HepG2 (cell line): ENCODE measurements at regions not wholly inside any gene's neighbourhood (a gene's known extent, or its start where the extent isn't known, plus 50 kb on each side); places are given as distances from the start of the nearest gene placed in this dataset.

Experiments used
- ATAC-seq: fragments of 200-7000 bp; cut with Tn5 transposase; 3 replicates; pipeline ENCODE4 v1.9.1; 2020; ENCODE audit warnings: mild to moderate bottlenecking, moderate library complexity
- BruUV-seq: library from RNA; stranded (reverse); fragments of 400-500 nt; replicated peaks from 2 replicates; lab custom pipeline; 2021; lab: Mats Ljungman, UMichigan
- CTCF ChIA-PET: fragments of 300-600 bp; formaldehyde crosslinking; extraction: SDS; loops from one replicate; lab custom pipeline; 2021; ENCODE audit warnings: low total read pairs, inconsistent platforms, low intra/inter-chr PET ratio; lab: Yijun Ruan, JAX
- POLR2A ChIA-PET: fragments of 350-600 bp; sonication (Branson Sonifier 250); formaldehyde crosslinking; loops from one replicate; lab custom pipeline; 2020; ENCODE audit warnings: antibody characterized with exemption, inconsistent platforms; lab: Yijun Ruan, JAX
- DNase-seq: peaks from one replicate; pipeline ENCODE4 v3.0.0-alpha.2; 2015; ENCODE audit warnings: low spot score
- FAIRE-seq: peaks from 3 replicates; lab custom pipeline; 2011; peaks lifted over from hg19 to GRCh38; lab: Jason Lieb, UNC
- H2AFZ ChIP-seq: one replicate; pipeline ENCODE4 v1.6.1; 2011; ENCODE audit warnings: low read length, inconsistent platforms
- H3K27ac ChIP-seq: fragments of 300-600 bp; 3 replicates; pipeline ENCODE4 v1.8.0; 2011; ENCODE audit warnings: mixed run types, mild to moderate bottlenecking, mixed read lengths, low read length, inconsistent platforms; ENCODE audit not compliant: insufficient read depth; ENCODE audit errors: extremely low read length
- H3K27me3 ChIP-seq, 2 experiments: fragments of 200-600 bp in 1 of 2; 2 replicates in 1 of 2; 3 replicates in 1 of 2; pipeline versions ENCODE4 v1.6.0 to v1.8.0; 2011; ENCODE audit warnings: low read length in 2 of 2, mild to moderate bottlenecking in 2 of 2, moderate library complexity in 2 of 2, inconsistent platforms in 1 of 2; ENCODE audit not compliant: insufficient read depth in 2 of 2, control insufficient read depth in 1 of 2
- H3K36me3 ChIP-seq, 2 experiments: fragments of 200-600 bp in 1 of 2; replicated peaks in 1 of 2; 2 replicates in 1 of 2; 3 replicates in 1 of 2; pipeline versions ENCODE4 v1.5.1 to v1.8.0; 2011; ENCODE audit warnings: low read length in 2 of 2, inconsistent platforms in 1 of 2; ENCODE audit not compliant: insufficient read depth in 2 of 2, control insufficient read depth in 1 of 2
- H3K4me1 ChIP-seq: 2 replicates; pipeline ENCODE4 v1.5.1; 2012; ENCODE audit warnings: low read length, inconsistent platforms; ENCODE audit not compliant: insufficient read depth
- H3K4me2 ChIP-seq: 2 replicates; pipeline ENCODE4 v1.6.0; 2011; ENCODE audit warnings: low read depth, low read length, inconsistent platforms
- H3K4me3 ChIP-seq, 3 experiments: fragments of 200-600 bp in 1 of 3; sonication (generic), shearing (Covaris generic) in 1 of 3; replicated peaks in 1 of 3; 2 replicates each; pipeline ENCODE4 v1.5.1; 2011 to 2016; ENCODE audit warnings: low read length in 3 of 3, inconsistent platforms in 2 of 3, low read depth in 2 of 3, mild to moderate bottlenecking in 2 of 3, control low read depth in 1 of 3, mixed read lengths in 1 of 3; ENCODE audit not compliant: insufficient read depth in 1 of 3
- H3K79me2 ChIP-seq: one replicate; pipeline ENCODE4 v1.6.1; 2011; ENCODE audit warnings: low read length, inconsistent platforms; ENCODE audit not compliant: insufficient read depth
- H3K9ac ChIP-seq: 2 replicates; pipeline ENCODE4 v1.6.0; 2011; ENCODE audit warnings: mild to moderate bottlenecking, low read depth, low read length, inconsistent platforms; ENCODE audit not compliant: insufficient read depth
- H3K9me3 ChIP-seq: 2 replicates; pipeline ENCODE4 v1.5.1; 2012; ENCODE audit warnings: mild to moderate bottlenecking, low read length
- H4K20me1 ChIP-seq: 2 replicates; pipeline ENCODE4 v1.6.0; 2011; ENCODE audit warnings: inconsistent platforms, mild to moderate bottlenecking, low read length, moderate library complexity; ENCODE audit not compliant: insufficient read depth
- BRCA1 ChIP-seq: sonication (generic); formaldehyde crosslinking; IDR thresholded peaks from 2 replicates; pipeline ENCODE4 v1.4.0; 2020; ENCODE audit warnings: missing genetic modification reagents
- ESRRA ChIP-seq: sonication (generic); formaldehyde crosslinking; IDR thresholded peaks from 2 replicates; pipeline ENCODE4 v1.5.1; 2020; ENCODE audit warnings: mild to moderate bottlenecking, low read depth, missing genetic modification reagents
- FOXP1 ChIP-seq, 2 experiments: fragments of 450-650 bp in 1 of 2; IDR thresholded peaks; 2 replicates each; pipeline ENCODE4 v1.6.1; 2017 to 2018; ENCODE audit warnings: antibody characterized with exemption in 1 of 2
- GATAD1 ChIP-seq: IDR thresholded peaks from 2 replicates; pipeline ENCODE4 v1.6.1; 2016; ENCODE audit warnings: missing genetic modification reagents, missing compliant biosample characterization
- MEIS1 ChIP-seq: sonication (generic); formaldehyde crosslinking; IDR thresholded peaks from 2 replicates; pipeline ENCODE4 v1.9.0; 2021; ENCODE audit warnings: mild to moderate bottlenecking, missing genetic modification reagents, moderate library complexity, borderline replicate concordance
- NBN ChIP-seq: fragments of 450-650 bp; conservative IDR thresholded peaks from 2 replicates; pipeline ENCODE4 v1.6.1; 2017
- NFKBIZ ChIP-seq: IDR thresholded peaks from 2 replicates; pipeline ENCODE4 v1.6.1; 2018; ENCODE audit warnings: missing genetic modification reagents, missing compliant biosample characterization
- POGK ChIP-seq: sonication (generic); formaldehyde crosslinking; conservative IDR thresholded peaks from 2 replicates; pipeline ENCODE4 v1.8.0; 2022; ENCODE audit warnings: mild to moderate bottlenecking, moderate library complexity, missing genetic modification reagents
- PRPF4 ChIP-seq: fragments of 200-400 bp; formaldehyde crosslinking; IDR thresholded peaks from 2 replicates; pipeline ENCODE4 v1.6.1; 2016; ENCODE audit warnings: low read length, low read depth; ENCODE audit not compliant: poor library complexity, severe bottlenecking
- SCMH1 ChIP-seq: sonication (generic); formaldehyde crosslinking; IDR thresholded peaks from 2 replicates; pipeline ENCODE4 v1.9.0; 2021; ENCODE audit warnings: missing genetic modification reagents, mild to moderate bottlenecking, borderline replicate concordance
- TBX3 ChIP-seq: fragments of 450-650 bp; IDR thresholded peaks from 2 replicates; pipeline ENCODE4 v1.6.1; 2017; ENCODE audit warnings: antibody characterized with exemption, mild to moderate bottlenecking, inconsistent platforms, borderline replicate concordance
- TP53 ChIP-seq: sonication (generic); formaldehyde crosslinking; conservative IDR thresholded peaks from 2 replicates; pipeline ENCODE4 v1.4.0; 2020; ENCODE audit warnings: missing genetic modification reagents
- ZNF160 ChIP-seq: sonication (generic); formaldehyde crosslinking; IDR thresholded peaks from 2 replicates; pipeline ENCODE4 v1.8.0; 2022; ENCODE audit warnings: mild to moderate bottlenecking, inconsistent platforms, missing genetic modification reagents
- ZNF441 ChIP-seq: sonication (generic); formaldehyde crosslinking; IDR thresholded peaks from 2 replicates; pipeline ENCODE4 v1.7.0; 2021; ENCODE audit warnings: missing genetic modification reagents, borderline replicate concordance
- ZNF775 ChIP-seq: sonication (generic); formaldehyde crosslinking; IDR thresholded peaks from 2 replicates; pipeline ENCODE4 v1.4.0; 2020; ENCODE audit warnings: missing genetic modification reagents, mild to moderate bottlenecking, moderate library complexity, borderline replicate concordance
- ZSCAN31 ChIP-seq: sonication (generic); formaldehyde crosslinking; IDR thresholded peaks from 2 replicates; pipeline ENCODE4 v1.5.0; 2020; ENCODE audit warnings: low read depth, mild to moderate bottlenecking, missing genetic modification reagents
- ZUFSP ChIP-seq: sonication (generic); formaldehyde crosslinking; IDR thresholded peaks from 2 replicates; pipeline ENCODE4 v1.9.0; 2021; ENCODE audit warnings: missing genetic modification reagents, mild to moderate bottlenecking, borderline replicate concordance
- WGBS: methylation state at CpG from one replicate; pipeline ENCODE4 v1.1.6; 2017; ENCODE audit warnings: low lambda C conversion rate; 5-methylcytosine and 5-hydroxymethylcytosine counted together
- in situ Hi-C: cut with HindIII; loops from 2 replicates; pipeline ENCODE4 v1.10.0; 2017; ENCODE audit warnings: low pct_unique_long_range_greater_than_20kb; ENCODE audit not compliant: extremely low pct_ligation_motif_present
- intact Hi-C: fragments of 100-400 bp; cut with micrococcal nuclease; formaldehyde crosslinking; loops from one replicate; pipeline ENCODE4 v1.10.0; 2022; ENCODE audit not compliant: unreplicated experiment

DNA sequence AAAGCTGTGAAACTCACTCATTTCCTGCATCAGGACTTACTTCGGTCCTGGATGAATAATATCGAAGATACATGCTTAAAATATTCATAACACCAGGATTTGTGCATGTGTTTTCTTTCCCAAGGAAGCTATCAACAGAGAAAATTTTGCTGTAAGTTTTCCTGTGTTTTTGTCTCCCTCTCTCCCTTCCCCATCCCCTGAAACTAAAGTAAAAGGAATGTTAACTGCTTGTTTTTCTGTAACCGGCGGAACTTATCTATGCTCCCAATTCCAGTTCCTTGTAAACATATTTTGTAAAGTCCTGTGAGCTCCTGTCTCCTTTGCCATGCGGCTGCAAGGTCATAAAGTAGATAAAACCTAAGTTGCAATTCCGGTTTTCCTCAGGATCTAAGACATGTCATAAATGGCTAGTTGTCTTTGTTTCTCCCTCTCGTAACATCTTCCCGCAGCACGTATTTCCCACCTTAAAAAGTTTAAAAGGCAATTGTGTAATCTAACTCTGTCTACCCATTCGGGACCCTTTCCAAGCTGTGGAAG is 79.0 kb upstream of the POM121L12 start:
- BruUV-seq = no TSS peak
- H3K4me2 ChIP-seq = no peak overlapping the region
- no peaks in the 10 kb centered on the region for H3K36me3 ChIP-seq
- no peak for DNase-seq
- H3K4me3 ChIP-seq = no peak overlapping the region
- no peaks in the 10 kb centered on the region for H3K79me2 ChIP-seq
- ATAC-seq = no peak
- no peak overlapping the region for H2AFZ ChIP-seq
- no peaks in the 10 kb centered on the region for H3K4me1 ChIP-seq
- FAIRE-seq = no peak
- H3K9ac ChIP-seq = no peak overlapping the region
- H3K27ac ChIP-seq = no peak overlapping the region
- CTCF ChIA-PET = no interaction called here
- WGBS = 9% methylated on average over 10 of the region's 10 CpGs
- H3K9me3 ChIP-seq = peaks cover 51% of the 10 kb centered on the region
- intact Hi-C loops = no loop called here
- TF ChIP-seq GATAD1 (CRISPR knock-in tag) = no peak
- no peak for TF ChIP-seq SCMH1
- TF ChIP-seq TBX3 = no peak
- TF ChIP-seq, all 625 proteins: peak for 0
- Histone ChIP-seq H4K20me1 (no peaks in the 10 kb centered on the region), H3K27me3 (no peaks in the 10 kb centered on the region)
- in situ Hi-C loops = no loop called here
- POLR2A ChIA-PET = no interaction called here

GRCh38 chr7:52955522-52955921 is 79.9 kb upstream of the POM121L12 start:
- Histone ChIP-seq H3K79me2 (no peaks in the 10 kb centered on the region), H3K36me3 (no peaks in the 10 kb centered on the region), H3K27me3 (no peaks in the 10 kb centered on the region), H4K20me1 (no peaks in the 10 kb centered on the region), H3K9ac (no peak overlapping the region), H3K27ac (no peak overlapping the region), H3K9me3 (peaks cover 52% of the 10 kb centered on the region), H3K4me2 (no peak overlapping the region), H3K4me1 (no peaks in the 10 kb centered on the region), H2AFZ (no peak overlapping the region), H3K4me3 (no peak overlapping the region)
- POLR2A ChIA-PET = no interaction called here
- intact Hi-C loops = no loop called here
- TF ChIP-seq TP53 (no peak), ZSCAN31 (no peak), PRPF4 (no peak), ZNF775 (CRISPR knock-in tag) (no peak), FOXP1 (IDR thresholded peaks at IDR 0.05) (no peak), FOXP1 (CRISPR knock-in tag; IDR thresholded peaks at IDR 0.05) (no peak), BRCA1 (CRISPR knock-in tag) (no peak), ZUFSP (no peak), ZNF441 (no peak), MEIS1 (CRISPR knock-in tag) (no peak), ZNF160 (CRISPR knock-in tag) (no peak), ESRRA (CRISPR knock-in tag) (no peak), POGK (CRISPR knock-in tag) (no peak), NFKBIZ (CRISPR knock-in tag) (no peak), NBN (no peak)
- CTCF ChIA-PET = no interaction called here
- DNase-seq (no peak), ATAC-seq (no peak), FAIRE-seq (no peak)
- in situ Hi-C loops = no loop called here
- no TSS peak for BruUV-seq
- 0% methylated on average over 2 of the region's 2 CpGs for WGBS
